ENCODE measurements at regions not wholly inside any gene's neighbourhood (a gene's known extent, or its start where the extent isn't known, plus 50 kb on each side); places are given as distances from the start of the nearest gene placed in this dataset.

DNA sequence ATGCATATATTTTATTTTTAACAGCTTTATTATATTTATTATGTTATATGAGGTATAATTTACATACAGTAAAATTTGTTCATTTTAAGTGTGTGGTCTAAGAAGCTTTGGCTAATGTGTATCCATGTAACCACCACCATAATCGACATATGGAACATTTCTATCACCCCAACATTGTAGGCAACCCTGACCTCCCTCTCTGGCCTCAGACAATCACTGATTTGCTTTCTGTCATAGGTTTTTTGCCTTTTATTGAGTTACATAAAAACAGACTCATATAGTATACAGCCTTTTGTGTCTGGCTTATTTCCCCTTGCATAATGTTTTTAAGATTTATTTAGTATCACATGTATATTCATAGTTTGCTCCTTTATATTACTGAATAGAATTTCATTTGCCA lies 90.7 kb upstream of the KL start:
- no peak overlapping the region for H3K4me3 ChIP-seq (ENCODE audit: low read length)
- H3K4me1 Mint-ChIP-seq: no peaks in the 10 kb centered on the region
- no peak overlapping the region for H3K27ac ChIP-seq (ENCODE audit: low read depth, low read length)
- no peaks in the 10 kb centered on the region for H3K9me3 ChIP-seq (ENCODE audit: control insufficient read depth, low read length)
- peaks cover 11% of the 10 kb centered on the region for H3K9me3 Mint-ChIP-seq
- no peaks in the 10 kb centered on the region for H3K36me3 ChIP-seq (ENCODE audit: control insufficient read depth, insufficient read depth, low read length)
- H3K27me3 Mint-ChIP-seq (ENCODE audit: insufficient read depth): no peaks in the 10 kb centered on the region
- DNase-seq: no peak
- no peak overlapping the region for H3K9ac ChIP-seq (ENCODE audit: extremely low read depth, low read length, poor library complexity, severe bottlenecking)
- H3K27me3 ChIP-seq (ENCODE audit: control insufficient read depth, insufficient read depth, low read length, poor library complexity, severe bottlenecking): no peaks in the 10 kb centered on the region
- H3K27ac Mint-ChIP-seq: no peak overlapping the region
- H3K36me3 Mint-ChIP-seq (ENCODE audit: low read depth): no peaks in the 10 kb centered on the region
- 88 to 100% methylated on average over 1 of the region's 1 CpG for WGBS, 2 experiments (ENCODE audit: insufficient coverage in 1 of 2, insufficient read length in 1 of 2)
- H3K4me1 ChIP-seq (ENCODE audit: control insufficient read depth, insufficient read depth, low read length): no peaks in the 10 kb centered on the region
- TF ChIP-seq, protein P1, sequence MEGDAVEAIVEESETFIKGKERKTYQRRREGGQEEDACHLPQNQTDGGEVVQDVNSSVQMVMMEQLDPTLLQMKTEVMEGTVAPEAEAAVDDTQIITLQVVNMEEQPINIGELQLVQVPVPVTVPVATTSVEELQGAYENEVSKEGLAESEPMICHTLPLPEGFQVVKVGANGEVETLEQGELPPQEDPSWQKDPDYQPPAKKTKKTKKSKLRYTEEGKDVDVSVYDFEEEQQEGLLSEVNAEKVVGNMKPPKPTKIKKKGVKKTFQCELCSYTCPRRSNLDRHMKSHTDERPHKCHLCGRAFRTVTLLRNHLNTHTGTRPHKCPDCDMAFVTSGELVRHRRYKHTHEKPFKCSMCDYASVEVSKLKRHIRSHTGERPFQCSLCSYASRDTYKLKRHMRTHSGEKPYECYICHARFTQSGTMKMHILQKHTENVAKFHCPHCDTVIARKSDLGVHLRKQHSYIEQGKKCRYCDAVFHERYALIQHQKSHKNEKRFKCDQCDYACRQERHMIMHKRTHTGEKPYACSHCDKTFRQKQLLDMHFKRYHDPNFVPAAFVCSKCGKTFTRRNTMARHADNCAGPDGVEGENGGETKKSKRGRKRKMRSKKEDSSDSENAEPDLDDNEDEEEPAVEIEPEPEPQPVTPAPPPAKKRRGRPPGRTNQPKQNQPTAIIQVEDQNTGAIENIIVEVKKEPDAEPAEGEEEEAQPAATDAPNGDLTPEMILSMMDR (conservative IDR thresholded peaks at IDR 0.05): no peak
- no peak overlapping the region for H3K4me3 Mint-ChIP-seq

DNA sequence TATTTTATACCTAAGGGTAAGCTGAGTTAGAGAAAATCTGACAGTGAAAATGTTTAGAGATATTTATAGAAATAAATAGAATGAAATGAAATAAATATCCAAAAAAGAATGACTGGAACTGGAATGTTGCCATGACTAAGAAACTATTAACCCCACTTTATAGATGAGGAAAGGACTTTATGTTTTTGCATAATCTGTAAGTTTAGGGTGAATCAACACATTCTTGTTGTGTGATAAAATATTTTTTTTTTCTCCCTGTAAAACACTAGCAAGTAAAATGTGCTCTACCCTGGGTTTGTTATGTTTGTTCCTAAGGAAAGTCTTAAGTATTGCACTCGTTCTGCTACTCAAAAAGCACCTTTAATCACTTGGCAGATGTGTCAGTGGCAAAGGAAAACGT lies 83.8 kb upstream of the KL start:
- Mint-ChIP-seq H3K4me3 (no peak overlapping the region), H3K4me1 (no peaks in the 10 kb centered on the region), H3K9me3 (peaks cover 16% of the 10 kb centered on the region), H3K36me3 (ENCODE audit: low read depth) (no peaks in the 10 kb centered on the region), H3K27ac (no peak overlapping the region), H3K27me3 (ENCODE audit: insufficient read depth) (no peaks in the 10 kb centered on the region)
- Histone ChIP-seq H3K27ac (ENCODE audit: low read depth, low read length) (no peak overlapping the region), H3K27me3 (ENCODE audit: control insufficient read depth, insufficient read depth, low read length, poor library complexity, severe bottlenecking) (no peaks in the 10 kb centered on the region), H3K9ac (ENCODE audit: extremely low read depth, low read length, poor library complexity, severe bottlenecking) (no peak overlapping the region), H3K9me3 (ENCODE audit: control insufficient read depth, low read length) (peaks cover 8% of the 10 kb centered on the region), H3K4me3 (ENCODE audit: low read length) (no peak overlapping the region), H3K4me1 (ENCODE audit: control insufficient read depth, insufficient read depth, low read length) (no peaks in the 10 kb centered on the region), H3K36me3 (ENCODE audit: control insufficient read depth, insufficient read depth, low read length) (no peaks in the 10 kb centered on the region)
- DNase-seq: no peak
- TF ChIP-seq, protein P1 (conservative IDR thresholded peaks at IDR 0.05): no peak
- WGBS, 2 experiments (ENCODE audit: insufficient coverage in 1 of 2, insufficient read length in 1 of 2): 83 to 97% methylated on average over 2 of the region's 2 CpGs

DNA sequence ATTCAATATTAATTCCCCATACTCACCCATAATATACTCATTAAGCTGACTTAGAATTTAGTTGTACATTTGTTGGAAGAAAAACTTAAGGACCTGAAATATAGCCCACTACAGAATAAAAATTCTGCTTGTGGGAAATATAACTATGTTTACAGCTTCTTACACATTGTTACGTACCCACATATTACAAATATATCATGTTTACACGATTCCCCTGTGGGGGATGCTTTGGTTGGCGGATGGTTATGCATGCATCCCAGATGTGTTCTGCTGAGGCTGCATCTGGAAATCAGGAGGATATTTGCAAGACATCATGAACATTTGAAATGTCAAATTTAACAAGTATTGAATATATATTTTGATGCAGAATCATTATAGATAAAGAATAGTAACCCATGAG lies 79.5 kb upstream of the KL start:
- H3K4me3 ChIP-seq (ENCODE audit: low read length): no peak overlapping the region
- no peaks in the 10 kb centered on the region for H3K4me1 Mint-ChIP-seq
- peaks cover 20% of the 10 kb centered on the region for H3K9me3 Mint-ChIP-seq
- no peaks in the 10 kb centered on the region for H3K36me3 ChIP-seq (ENCODE audit: control insufficient read depth, insufficient read depth, low read length)
- WGBS, 2 experiments (ENCODE audit: insufficient coverage in 1 of 2, insufficient read length in 1 of 2): 80 to 100% methylated on average over 2 to 3 of the region's 3 CpGs
- H3K9ac ChIP-seq (ENCODE audit: extremely low read depth, low read length, poor library complexity, severe bottlenecking): no peak overlapping the region
- H3K27me3 Mint-ChIP-seq (ENCODE audit: insufficient read depth): no peaks in the 10 kb centered on the region
- H3K27ac Mint-ChIP-seq: no peak overlapping the region
- no peak overlapping the region for H3K27ac ChIP-seq (ENCODE audit: low read depth, low read length)
- H3K4me3 Mint-ChIP-seq: no peak overlapping the region
- no peaks in the 10 kb centered on the region for H3K4me1 ChIP-seq (ENCODE audit: control insufficient read depth, insufficient read depth, low read length)
- no peak for DNase-seq
- TF ChIP-seq, protein P1 (conservative IDR thresholded peaks at IDR 0.05): no peak
- no peaks in the 10 kb centered on the region for H3K27me3 ChIP-seq (ENCODE audit: control insufficient read depth, insufficient read depth, low read length, poor library complexity, severe bottlenecking)
- peaks cover 19% of the 10 kb centered on the region for H3K9me3 ChIP-seq (ENCODE audit: control insufficient read depth, low read length)
- no peaks in the 10 kb centered on the region for H3K36me3 Mint-ChIP-seq (ENCODE audit: low read depth)
